Omental fat pad (tissue), 3 donors: ENCODE measurements at regions not wholly inside any gene's neighbourhood (a gene's known extent, or its start where the extent isn't known, plus 50 kb on each side); places are given as distances from the start of the nearest gene placed in this dataset.

Experiments
- ATAC-seq: fragments of 150-250 bp; one replicate; pipeline ENCODE4 v1.9.1; 2016; ENCODE audit warnings: mild to moderate bottlenecking, moderate library complexity; ENCODE audit not compliant: low FRiP score
- DNase-seq: peaks from one replicate; pipeline ENCODE4 v3.0.0-alpha.2; 2019; ENCODE audit warnings: low spot score
- CTCF ChIP-seq, 3 donors: fragments of 450-650 bp; IDR thresholded peaks; one replicate each; pipeline ENCODE4 v1.5.1; 2016 to 2017; ENCODE audit warnings: antibody characterized with exemption in 3 of 3, mild to moderate bottlenecking in 3 of 3, moderate library complexity in 2 of 3

- no peak for TF ChIP-seq CTCF (IDR thresholded peaks at IDR 0.05)
- DNase-seq: no peak
- no peak for ATAC-seq
Observed at GRCh38 chr3:137199678-137200077, 241.9 kb downstream of the IL20RB start.

GRCh38 chr3:137201066-137201465, 243.3 kb downstream of the IL20RB start:
- no peak for TF ChIP-seq CTCF (IDR thresholded peaks at IDR 0.05)
- ATAC-seq (no peak), DNase-seq (no peak)

GRCh38 chr3:137202941-137203340, 245.2 kb downstream of the IL20RB start:
- DNase-seq (no peak), ATAC-seq (no peak)
- no peak for TF ChIP-seq CTCF (IDR thresholded peaks at IDR 0.05)

GRCh38 chr3:137204409-137204808, 246.6 kb downstream of the IL20RB start:
- no peak for ATAC-seq
- no peak for DNase-seq
- no peak for TF ChIP-seq CTCF (IDR thresholded peaks at IDR 0.05)

GRCh38 chr3:137205394-137206045, 247.7 kb downstream of the IL20RB start:
- no peak for DNase-seq
- no peak for TF ChIP-seq CTCF (IDR thresholded peaks at IDR 0.05)
- ATAC-seq: no peak

GRCh38 chr3:137207616-137208015, 249.8 kb downstream of the IL20RB start:
- DNase-seq (no peak), ATAC-seq (no peak)
- no peak for TF ChIP-seq CTCF (IDR thresholded peaks at IDR 0.05)

GRCh38 chr3:137217733-137218132, 259.9 kb downstream of the IL20RB start:
- ATAC-seq (no peak), DNase-seq (no peak)
- TF ChIP-seq CTCF (IDR thresholded peaks at IDR 0.05): no peak
